HL-60 (cell line): ENCODE measurements at regions not wholly inside any gene's neighbourhood (a gene's known extent, or its start where the extent isn't known, plus 50 kb on each side); places are given as distances from the start of the nearest gene placed in this dataset.

ENCODE experiments used
- DNase-seq, 2 experiments: peaks; one replicate each; pipeline ENCODE4 v3.0.0-alpha.2; 2010 to 2020; ENCODE audit warnings: low read depth in 1 of 2, low spot score in 1 of 2
- H3K27ac ChIP-seq: fragments of 250-450 bp; sonication (Bioruptor Pico); replicated peaks from 2 replicates; pipeline ENCODE4 v1.5.1; 2020; ENCODE audit warnings: mild to moderate bottlenecking, moderate library complexity
- H3K27me3 ChIP-seq: fragments of 250-450 bp; sonication (Bioruptor Pico); 2 replicates; pipeline ENCODE4 v1.5.1; 2021; ENCODE audit warnings: mild to moderate bottlenecking, moderate library complexity; ENCODE audit not compliant: insufficient read depth, poor library complexity, severe bottlenecking
- H3K4me3 ChIP-seq: replicated peaks from 2 replicates; pipeline ENCODE4 v1.5.1; 2011; ENCODE audit warnings: mild to moderate bottlenecking, control low read depth, low read length; ENCODE audit not compliant: insufficient read depth
- CTCF ChIP-seq: IDR thresholded peaks from one replicate; pipeline ENCODE4 v1.5.1; 2011; ENCODE audit warnings: low read length, control low read depth, inconsistent platforms; ENCODE audit not compliant: insufficient read depth
- GABPA ChIP-seq: IDR thresholded peaks from 2 replicates; pipeline ENCODE4 v1.6.1; 2012; ENCODE audit warnings: low read depth
- POLR2AphosphoS5 ChIP-seq: IDR thresholded peaks from 2 replicates; pipeline ENCODE4 v1.6.1; 2012; ENCODE audit warnings: low read depth
- SPI1 ChIP-seq: IDR thresholded peaks from 2 replicates; pipeline ENCODE4 v1.6.1; 2012; ENCODE audit warnings: low read depth, mild to moderate bottlenecking, borderline replicate concordance
- TF ChIP-seq, protein P1 (sequence below): IDR thresholded peaks from 2 replicates; pipeline ENCODE4 v1.6.1; 2012; ENCODE audit warnings: low read depth; ENCODE audit not compliant: insufficient replicate concordance

DNA sequence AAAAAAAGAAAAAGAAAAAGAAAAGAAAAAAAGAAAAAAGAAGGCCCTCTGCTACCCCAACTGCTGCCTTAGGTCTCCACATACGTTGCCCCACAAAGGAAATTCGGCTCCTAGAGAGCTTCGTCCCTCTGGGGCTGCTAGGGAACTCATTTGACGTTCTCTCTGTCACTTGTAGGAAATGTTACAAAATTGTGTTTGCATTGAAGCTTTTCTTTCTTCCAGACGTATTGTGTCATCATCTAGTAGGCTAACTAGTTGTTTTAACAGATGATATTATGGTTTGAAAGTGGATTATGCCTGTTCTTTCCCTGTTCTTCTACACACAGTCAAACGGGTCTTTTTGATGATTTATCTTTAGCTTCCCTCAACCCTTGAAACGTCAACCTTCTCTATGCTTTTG is 125.3 kb downstream of the BDH1 start:
- no peak for DNase-seq
- Histone ChIP-seq H3K27ac (no peak overlapping the region), H3K4me3 (no peak overlapping the region), H3K27me3 (peaks cover 17% of the 10 kb centered on the region)
- TF ChIP-seq SPI1 (no peak), CTCF (no peak)
- TF ChIP-seq, protein P1, sequence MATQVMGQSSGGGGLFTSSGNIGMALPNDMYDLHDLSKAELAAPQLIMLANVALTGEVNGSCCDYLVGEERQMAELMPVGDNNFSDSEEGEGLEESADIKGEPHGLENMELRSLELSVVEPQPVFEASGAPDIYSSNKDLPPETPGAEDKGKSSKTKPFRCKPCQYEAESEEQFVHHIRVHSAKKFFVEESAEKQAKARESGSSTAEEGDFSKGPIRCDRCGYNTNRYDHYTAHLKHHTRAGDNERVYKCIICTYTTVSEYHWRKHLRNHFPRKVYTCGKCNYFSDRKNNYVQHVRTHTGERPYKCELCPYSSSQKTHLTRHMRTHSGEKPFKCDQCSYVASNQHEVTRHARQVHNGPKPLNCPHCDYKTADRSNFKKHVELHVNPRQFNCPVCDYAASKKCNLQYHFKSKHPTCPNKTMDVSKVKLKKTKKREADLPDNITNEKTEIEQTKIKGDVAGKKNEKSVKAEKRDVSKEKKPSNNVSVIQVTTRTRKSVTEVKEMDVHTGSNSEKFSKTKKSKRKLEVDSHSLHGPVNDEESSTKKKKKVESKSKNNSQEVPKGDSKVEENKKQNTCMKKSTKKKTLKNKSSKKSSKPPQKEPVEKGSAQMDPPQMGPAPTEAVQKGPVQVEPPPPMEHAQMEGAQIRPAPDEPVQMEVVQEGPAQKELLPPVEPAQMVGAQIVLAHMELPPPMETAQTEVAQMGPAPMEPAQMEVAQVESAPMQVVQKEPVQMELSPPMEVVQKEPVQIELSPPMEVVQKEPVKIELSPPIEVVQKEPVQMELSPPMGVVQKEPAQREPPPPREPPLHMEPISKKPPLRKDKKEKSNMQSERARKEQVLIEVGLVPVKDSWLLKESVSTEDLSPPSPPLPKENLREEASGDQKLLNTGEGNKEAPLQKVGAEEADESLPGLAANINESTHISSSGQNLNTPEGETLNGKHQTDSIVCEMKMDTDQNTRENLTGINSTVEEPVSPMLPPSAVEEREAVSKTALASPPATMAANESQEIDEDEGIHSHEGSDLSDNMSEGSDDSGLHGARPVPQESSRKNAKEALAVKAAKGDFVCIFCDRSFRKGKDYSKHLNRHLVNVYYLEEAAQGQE: no peak

- DNase-seq: no peak
- no peak overlapping the region for H3K27ac ChIP-seq
- no peak overlapping the region for H3K4me3 ChIP-seq
- peaks cover 12% of the 10 kb centered on the region for H3K27me3 ChIP-seq
- TF ChIP-seq, protein P1: no peak
- TF ChIP-seq POLR2AphosphoS5 (no peak), CTCF (no peak), GABPA (no peak), SPI1 (no peak)
These were observed 126.8 kb downstream of the BDH1 start for GRCh38 chr3:197428952-197429351.

DNA sequence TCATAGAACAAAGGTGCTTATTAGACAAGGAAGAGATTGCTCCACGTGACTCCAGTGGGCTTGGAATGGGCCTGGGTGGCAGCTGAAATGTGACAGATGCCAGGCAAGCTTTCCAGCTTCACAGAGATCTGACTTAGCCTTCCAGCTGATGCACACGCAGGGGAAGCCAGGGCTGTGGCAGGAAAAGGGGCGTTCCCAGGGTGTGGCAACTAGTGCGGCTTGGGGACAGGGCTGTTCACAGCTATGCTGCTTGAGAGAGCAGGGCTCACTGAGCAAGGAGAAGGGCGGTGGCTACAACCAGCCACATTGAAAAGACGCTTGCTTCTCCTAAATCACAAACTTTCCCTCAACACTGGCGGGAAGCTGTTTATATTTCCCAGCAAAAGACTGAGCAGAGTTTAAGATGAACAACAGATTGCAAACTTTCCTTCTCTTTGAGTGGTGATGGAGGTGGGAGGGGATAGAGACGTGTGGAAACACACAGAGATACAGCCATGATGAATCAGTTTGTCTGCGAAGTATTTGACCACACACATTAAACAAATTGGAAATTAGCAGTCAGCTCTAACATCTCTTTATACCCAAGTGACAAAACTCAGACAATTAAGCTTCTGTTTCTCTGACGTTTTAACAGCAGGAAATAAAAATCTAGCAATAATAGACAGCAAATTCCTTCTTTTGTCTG is 127.5 kb downstream of the BDH1 start:
- Histone ChIP-seq H3K27ac (no peak overlapping the region), H3K27me3 (peaks cover 12% of the 10 kb centered on the region), H3K4me3 (no peak overlapping the region)
- DNase-seq: peak in 1 of 2 experiments; percentile 34
- TF ChIP-seq POLR2AphosphoS5 (no peak), GABPA (no peak), SPI1 (no peak), CTCF (no peak)
- TF ChIP-seq, protein P1: no peak
